ENCODE measurements at regions not wholly inside any gene's neighbourhood (a gene's known extent, or its start where the extent isn't known, plus 50 kb on each side); places are given as distances from the start of the nearest gene placed in this dataset.

- no peak for TF ChIP-seq CTCF (IDR thresholded peaks at IDR 0.05)
- TF ChIP-seq REST (IDR thresholded peaks at IDR 0.05; ENCODE audit: insufficient read depth in 1 of 2, low read depth in 2 of 2, low read length in 1 of 2), result no peak
- TF ChIP-seq SIN3A (IDR thresholded peaks at IDR 0.05; ENCODE audit: borderline replicate concordance, insufficient read depth, low read depth, low read length), result no peak
- no peak for TF ChIP-seq POLR2AphosphoS5 (IDR thresholded peaks at IDR 0.05; ENCODE audit: low read depth, low read length)
- no peak for TF ChIP-seq TCF7L2 (IDR thresholded peaks at IDR 0.05; ENCODE audit: low read depth, low read length)
Observed at GRCh38 chr5:156223547-156223946, 103.4 kb upstream of the SGCD start.
